Kidney capillary endothelial cell (primary cell): ENCODE measurements at regions not wholly inside any gene's neighbourhood (a gene's known extent, or its start where the extent isn't known, plus 50 kb on each side); places are given as distances from the start of the nearest gene placed in this dataset.
A peak's percentile ranks its signal among the peaks of the same experiment; 100 is the strongest.

Experiments used
- DNase-seq: peaks from one replicate; pipeline ENCODE4 v3.0.0-alpha.2; 2018; ENCODE audit warnings: low spot score

GRCh38 chr9:115369322-115369957 is 251.5 kb upstream of the TNC start:
- DNase-seq = no peak

- peak; percentile 0 for DNase-seq
Observed at GRCh38 chr9:115373000-115373709, 255.2 kb upstream of the TNC start.

- DNase-seq = no peak
Observed at GRCh38 chr9:115373710-115374045, 255.7 kb upstream of the TNC start.

GRCh38 chr9:115374724-115375268 is 256.8 kb upstream of the TNC start:
- no peak for DNase-seq

GRCh38 chr9:115378241-115378640 is 260.3 kb upstream of the TNC start:
- DNase-seq = no peak

- DNase-seq = no peak
Observed at GRCh38 chr9:115378758-115379157, 260.8 kb upstream of the TNC start.

- DNase-seq = no peak
Observed at GRCh38 chr9:115379719-115380118, 261.8 kb upstream of the TNC start.

GRCh38 chr9:115382865-115383264 is 264.9 kb upstream of the TNC start:
- no peak for DNase-seq

GRCh38 chr9:115385383-115386122 is 267.6 kb upstream of the TNC start:
- DNase-seq = no peak

GRCh38 chr9:115386963-115387770 is 269.2 kb upstream of the TNC start:
- DNase-seq = no peak

GRCh38 chr9:115391168-115391825 is 273.3 kb upstream of the TNC start:
- DNase-seq = no peak

- DNase-seq = no peak
Observed at GRCh38 chr9:115393976-115394775, 276.2 kb upstream of the TNC start.

GRCh38 chr9:115395511-115396021 is 277.6 kb upstream of the TNC start:
- DNase-seq = no peak

- DNase-seq = no peak
Observed at GRCh38 chr9:115396071-115396529, 278.1 kb upstream of the TNC start.

- no peak for DNase-seq
Observed at GRCh38 chr9:115397591-115398312, 279.8 kb upstream of the TNC start.

GRCh38 chr9:115398313-115398650 is 280.3 kb upstream of the TNC start:
- no peak for DNase-seq

GRCh38 chr9:115398996-115399395 is 281.0 kb upstream of the TNC start:
- no peak for DNase-seq

GRCh38 chr9:115400796-115401195 is 282.8 kb upstream of the TNC start:
- DNase-seq = no peak

GRCh38 chr9:115401756-115402327 is 283.9 kb upstream of the TNC start:
- DNase-seq = no peak

- DNase-seq = no peak
Observed at GRCh38 chr9:115403753-115404152, 285.8 kb upstream of the TNC start.
